Heart right ventricle (tissue), 16 donors: ENCODE measurements at regions not wholly inside any gene's neighbourhood (a gene's known extent, or its start where the extent isn't known, plus 50 kb on each side); places are given as distances from the start of the nearest gene placed in this dataset.

Experiments used
- ATAC-seq, 8 donors: fragments of 200-7000 bp; cut with Tn5 transposase; one replicate each; pipeline ENCODE4 v1.9.1; 2020; ENCODE audit warnings: mild to moderate bottlenecking in 8 of 8, moderate library complexity in 8 of 8, moderate number of reproducible peaks in 1 of 8
- DNase-seq, 2 donors: peaks; one replicate each; pipeline ENCODE4 v3.0.0-alpha.2; 2020
- H3K27ac ChIP-seq, 10 donors: fragments of 200-600 bp; sonication (generic) in 2 of 10; one replicate each; pipeline versions ENCODE4 v1.5.0 to v1.8.0; 2020 to 2022; ENCODE audit warnings: mild to moderate bottlenecking in 3 of 10
- H3K27me3 ChIP-seq, 7 donors: fragments of 200-600 bp; one replicate each; pipeline ENCODE4 v1.8.0; 2021 to 2022; ENCODE audit warnings: mild to moderate bottlenecking in 2 of 7
- H3K36me3 ChIP-seq, 9 donors: fragments of 200-600 bp; sonication (generic) in 1 of 9; one replicate each; pipeline versions ENCODE4 v1.5.0 to v1.8.0; 2020 to 2022; ENCODE audit warnings: mild to moderate bottlenecking in 2 of 9
- H3K4me1 ChIP-seq, 9 donors: fragments of 200-600 bp; sonication (generic) in 1 of 9; one replicate each; pipeline versions ENCODE4 v1.5.0 to v1.8.0; 2020 to 2022; ENCODE audit warnings: mild to moderate bottlenecking in 4 of 9
- H3K4me3 ChIP-seq, 10 donors: fragments of 200-600 bp; sonication (generic) in 2 of 10; one replicate each; pipeline versions ENCODE4 v1.5.0 to v1.8.0; 2020 to 2022; ENCODE audit warnings: mild to moderate bottlenecking in 7 of 10, moderate library complexity in 2 of 10
- H3K9me3 ChIP-seq, 11 donors: fragments of 200-600 bp in 10 of 11; sonication (generic) in 2 of 11; one replicate each; pipeline versions ENCODE4 v1.5.0 to v1.8.0; 2013 to 2022; ENCODE audit warnings: mild to moderate bottlenecking in 2 of 11, control low read depth in 1 of 11, moderate library complexity in 1 of 11
- WGBS, 2 donors: extraction: QIAGEN DNeasy Blood & Tissue Kit; methylation state at CpG; one replicate each; pipeline ENCODE4 v1.1.7; 2013; ENCODE audit warnings: inconsistent platforms in 1 of 2; 5-methylcytosine and 5-hydroxymethylcytosine counted together
- intact Hi-C, 10 donors: fragments of 100-400 bp; cut with DNase I; formaldehyde crosslinking; loops; one replicate each; pipeline versions ENCODE4 v1.11.1 to v1.14.2; 2022
- TF ChIP-seq, protein P1 (sequence below), 9 donors: fragments of 200-600 bp; sonication (generic) in 2 of 9; IDR thresholded peaks; one replicate each; pipeline versions ENCODE4 v1.5.0 to v1.8.0; 2021 to 2022; ENCODE audit warnings: antibody characterized with exemption in 9 of 9, mild to moderate bottlenecking in 5 of 9, moderate library complexity in 1 of 9
- donor health status: Arrhythmogenic right ventricular cardiomyopathy.
- donor health status: ischemic (EF 13 %, LVEDD 7.1; RV severe dilation, severe dysfunction).
- donor health status: healthy with polysubstance abuse.
- donor health status: DM: no; HTN: yes; CAD: no.
- donor health status: DM: no; HTN: no; CAD: no.
- donor health status: ischemic (EF 25% LVEDD 6.9; RV normal size, moderate dysfunction).
- donor health status: ischemic (EF 25% LVEDD 5.7; RV mildly dilated, moderate dysfunction).
- donor health status: healthy.
- donor health status: DM: yes; HTN: yes; CAD: no.
- donor health status: Ischemic cardiomyopathy.
- donor health status: ischemic (EF 35%, LVEDD 5.7; RV mildly dilated, moderate dysfunction).
- donor health status: nonischemic (EF 11% LVEDD 7.7; RV severe dilation, severe dysfunction).
- donor health status: DM: yes; HTN: yes; CAD: no.
- donor health status: PGD.
- donor health status: ischemic (EF 29% LVEDD 5.4; RV normal size, mild dysfunction).
- donor health status: nonischemic (EF 23%, LVEDD 6.1; RV moderate dilation, normal function).

DNA sequence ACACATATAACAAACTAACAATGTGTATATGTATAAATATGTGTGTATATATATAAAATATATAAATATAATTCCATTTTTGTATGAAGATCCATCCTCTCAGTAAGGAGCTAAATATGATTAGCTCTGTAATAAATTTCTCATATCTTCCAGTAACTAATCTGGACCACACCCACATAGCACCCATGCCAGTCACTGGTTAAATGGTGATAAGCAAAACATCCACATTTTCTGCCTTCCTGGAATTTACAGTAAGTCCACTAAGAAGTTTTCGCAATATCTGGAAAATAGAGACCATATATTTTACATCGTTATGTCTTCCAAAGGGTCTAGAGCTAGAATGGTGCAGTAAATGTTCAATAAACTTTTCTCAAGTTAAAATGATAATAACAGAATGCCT is 151.5 kb upstream of the STMND1 start:
- no peak for ATAC-seq
- H3K9me3 ChIP-seq = no peaks in the 10 kb centered on the region
- no peak for DNase-seq
- TF ChIP-seq, protein P1, sequence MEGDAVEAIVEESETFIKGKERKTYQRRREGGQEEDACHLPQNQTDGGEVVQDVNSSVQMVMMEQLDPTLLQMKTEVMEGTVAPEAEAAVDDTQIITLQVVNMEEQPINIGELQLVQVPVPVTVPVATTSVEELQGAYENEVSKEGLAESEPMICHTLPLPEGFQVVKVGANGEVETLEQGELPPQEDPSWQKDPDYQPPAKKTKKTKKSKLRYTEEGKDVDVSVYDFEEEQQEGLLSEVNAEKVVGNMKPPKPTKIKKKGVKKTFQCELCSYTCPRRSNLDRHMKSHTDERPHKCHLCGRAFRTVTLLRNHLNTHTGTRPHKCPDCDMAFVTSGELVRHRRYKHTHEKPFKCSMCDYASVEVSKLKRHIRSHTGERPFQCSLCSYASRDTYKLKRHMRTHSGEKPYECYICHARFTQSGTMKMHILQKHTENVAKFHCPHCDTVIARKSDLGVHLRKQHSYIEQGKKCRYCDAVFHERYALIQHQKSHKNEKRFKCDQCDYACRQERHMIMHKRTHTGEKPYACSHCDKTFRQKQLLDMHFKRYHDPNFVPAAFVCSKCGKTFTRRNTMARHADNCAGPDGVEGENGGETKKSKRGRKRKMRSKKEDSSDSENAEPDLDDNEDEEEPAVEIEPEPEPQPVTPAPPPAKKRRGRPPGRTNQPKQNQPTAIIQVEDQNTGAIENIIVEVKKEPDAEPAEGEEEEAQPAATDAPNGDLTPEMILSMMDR (IDR thresholded peaks at IDR 0.05) = no peak
- H3K27ac ChIP-seq = no peak overlapping the region
- peaks cover 0 to 27% (median 6%) of the 10 kb centered on the region in 9 donors for H3K4me1 ChIP-seq
- intact Hi-C loops = no loop called here
- H3K27me3 ChIP-seq = no peaks in the 10 kb centered on the region
- WGBS, 2 donors = 95 to 96% methylated on average over 2 of the region's 2 CpGs
- H3K4me3 ChIP-seq = no peak overlapping the region
- H3K36me3 ChIP-seq = no peaks in the 10 kb centered on the region

DNA sequence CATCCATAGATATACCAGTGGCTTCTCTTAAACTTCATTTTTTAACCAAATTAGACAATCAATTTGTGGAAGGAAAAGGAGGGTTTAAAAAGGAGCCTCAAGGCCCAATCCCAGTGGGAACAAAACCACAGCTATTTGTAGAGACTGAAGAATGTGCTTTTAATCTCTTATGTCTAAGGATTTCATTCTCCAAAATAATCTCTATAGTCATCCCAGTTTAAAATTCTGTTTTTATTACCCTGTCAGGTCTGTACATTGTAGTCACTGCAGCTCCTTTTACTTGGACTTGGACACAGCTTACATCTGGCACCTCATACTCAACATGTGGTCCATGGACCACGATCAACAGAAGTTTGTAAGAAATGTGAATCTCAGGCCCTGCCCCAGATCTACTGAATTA is 152.1 kb upstream of the STMND1 start:
- DNase-seq (no peak), ATAC-seq (no peak)
- Histone ChIP-seq H3K27me3 (no peaks in the 10 kb centered on the region), H3K27ac (no peak overlapping the region), H3K4me3 (no peak overlapping the region), H3K9me3 (no peaks in the 10 kb centered on the region), H3K4me1 (peaks cover 0 to 27% (median 6%) of the 10 kb centered on the region in 9 donors), H3K36me3 (no peaks in the 10 kb centered on the region)
- TF ChIP-seq, protein P1 (IDR thresholded peaks at IDR 0.05) = no peak
- WGBS, 2 donors = 53 to 71% methylated on average over 1 of the region's 1 CpG
- intact Hi-C loops = loop anchor here in 1 of 10 donors (10.0 kb wide), 1 partner anchor 95 kb away; no protein-coding TSS in a partner anchor

DNA sequence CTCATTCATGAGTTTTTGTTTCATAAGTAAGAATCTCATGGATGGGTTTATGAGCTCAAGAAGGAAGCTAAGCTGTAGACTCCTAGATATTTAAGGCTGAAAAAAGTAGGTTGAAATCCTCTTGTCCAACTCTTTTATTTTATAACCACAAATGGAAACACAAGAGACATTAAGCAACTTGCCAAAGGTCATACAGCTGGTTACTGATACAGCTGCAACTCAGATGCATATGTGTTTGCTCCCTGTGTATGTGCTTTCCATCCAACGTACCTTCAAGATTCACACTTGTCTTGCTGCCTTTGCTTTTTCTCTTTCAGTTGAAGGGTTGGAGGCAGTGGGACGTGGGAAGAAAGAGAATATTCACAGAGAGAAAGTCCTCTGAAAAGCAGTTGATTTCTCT is 153.5 kb upstream of the STMND1 start:
- no peaks in the 10 kb centered on the region for H3K36me3 ChIP-seq
- H3K4me1 ChIP-seq = peaks cover 0 to 27% (median 6%) of the 10 kb centered on the region in 9 donors
- no peaks in the 10 kb centered on the region for H3K27me3 ChIP-seq
- DNase-seq (no peak), ATAC-seq (no peak)
- TF ChIP-seq, protein P1 (IDR thresholded peaks at IDR 0.05) = no peak
- H3K4me3 ChIP-seq = no peak overlapping the region
- 75 to 79% methylated on average over 2 of the region's 2 CpGs for WGBS, 2 donors
- H3K27ac ChIP-seq = no peak overlapping the region
- intact Hi-C loops = loop anchor here in 1 of 10 donors (10.0 kb wide), 1 partner anchor 94 kb away; no protein-coding TSS in a partner anchor
- no peaks in the 10 kb centered on the region for H3K9me3 ChIP-seq

DNA sequence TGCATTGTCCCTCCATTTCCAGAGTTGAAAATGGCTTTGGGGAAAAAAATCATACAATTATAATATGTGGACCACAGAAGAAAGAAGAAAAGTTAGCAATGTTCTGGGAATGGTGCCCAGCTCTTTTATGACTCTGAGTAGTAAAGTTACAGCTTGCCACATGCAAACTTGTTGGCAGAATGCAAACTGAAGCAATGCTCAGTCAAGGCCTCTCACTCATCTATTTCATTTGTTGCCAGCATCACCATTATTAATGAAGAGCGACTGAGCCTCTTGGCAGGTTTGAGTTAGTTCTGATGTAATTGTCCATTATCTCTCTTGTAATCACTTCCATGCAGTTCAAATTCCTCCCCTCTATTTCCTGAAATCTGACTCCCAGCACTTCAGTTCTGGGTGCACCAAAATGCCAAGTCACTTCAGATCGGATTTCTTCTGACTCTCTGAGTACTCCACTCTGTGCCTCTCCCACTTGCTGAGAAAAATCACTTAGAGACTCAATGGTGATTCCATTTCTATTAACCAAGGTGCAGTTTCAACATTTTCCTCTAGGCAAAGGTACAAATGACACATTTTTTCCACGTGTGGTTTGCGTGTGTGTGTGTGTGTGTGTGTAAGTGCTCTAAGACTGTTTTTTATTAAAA is 154.4 kb upstream of the STMND1 start:
- Histone ChIP-seq H3K36me3 (no peaks in the 10 kb centered on the region), H3K9me3 (no peaks in the 10 kb centered on the region), H3K4me1 (peaks cover 0 to 27% (median 6%) of the 10 kb centered on the region in 9 donors), H3K4me3 (no peak overlapping the region), H3K27ac (no peak overlapping the region), H3K27me3 (no peaks in the 10 kb centered on the region)
- ATAC-seq (peak; percentile 24 to 91 (median 55)), DNase-seq (no peak)
- intact Hi-C loops = loop anchor here in 1 of 10 donors (10.0 kb wide), 1 partner anchor 93 kb away; no protein-coding TSS in a partner anchor
- WGBS, 2 donors = 19 to 26% methylated on average over 4 of the region's 4 CpGs
- TF ChIP-seq, protein P1 (IDR thresholded peaks at IDR 0.05) = no peak
